ENCODE measurements at regions not wholly inside any gene's neighbourhood (a gene's known extent, or its start where the extent isn't known, plus 50 kb on each side); places are given as distances from the start of the nearest gene placed in this dataset.

- TF ChIP-seq CTCF (IDR thresholded peaks at IDR 0.05), result no peak
- no peak for TF ChIP-seq ZFX (IDR thresholded peaks at IDR 0.05; ENCODE audit: borderline replicate concordance)
These were observed 320.4 kb downstream of the RPS24 start for GRCh38 chr10:78354101-78354500.

All from 22Rv1 (cell line).